SK-N-SH (cell line): ENCODE measurements at regions not wholly inside any gene's neighbourhood (a gene's known extent, or its start where the extent isn't known, plus 50 kb on each side); places are given as distances from the start of the nearest gene placed in this dataset.

Source experiments
- CTCF ChIP-seq: fragments of 200-600 bp; sonication (generic); IDR thresholded peaks from 2 replicates; pipeline ENCODE4 v1.6.1; 2017; ENCODE audit warnings: antibody characterized with exemption, mild to moderate bottlenecking, moderate library complexity
- EP300 ChIP-seq, 2 experiments: IDR thresholded peaks; 2 replicates each; pipeline versions ENCODE4 v1.4.0 to v1.6.1; 2012; ENCODE audit warnings: borderline replicate concordance in 1 of 2, low read depth in 1 of 2, low read length in 1 of 2
- FOXJ3 ChIP-seq: sonication (generic); formaldehyde crosslinking; IDR thresholded peaks from 2 replicates; pipeline ENCODE4 v1.5.1; 2020; ENCODE audit warnings: mild to moderate bottlenecking, missing genetic modification reagents
- GABPA ChIP-seq: IDR thresholded peaks from 2 replicates; pipeline ENCODE4 v1.4.0; 2012; ENCODE audit warnings: low read depth, mild to moderate bottlenecking
- MAX ChIP-seq: IDR thresholded peaks from 2 replicates; pipeline ENCODE4 v1.4.0; 2012; ENCODE audit warnings: low read depth
- POLR2AphosphoS5 ChIP-seq: IDR thresholded peaks from 2 replicates; pipeline ENCODE4 v1.6.1; 2012; ENCODE audit warnings: low read depth, low read length
- RCOR1 ChIP-seq: fragments of 150-350 bp; IDR thresholded peaks from 2 replicates; pipeline ENCODE4 v1.6.1; 2017; ENCODE audit warnings: antibody characterized with exemption, low read length
- REST ChIP-seq: IDR thresholded peaks from 2 replicates; pipeline ENCODE4 v1.6.1; 2012; ENCODE audit warnings: mild to moderate bottlenecking, low read depth, low read length, moderate library complexity
- SIN3A ChIP-seq: IDR thresholded peaks from 2 replicates; pipeline ENCODE4 v1.6.1; 2012; ENCODE audit warnings: low read depth, mild to moderate bottlenecking, low read length, moderate library complexity, borderline replicate concordance
- TAF1 ChIP-seq: IDR thresholded peaks from 2 replicates; pipeline ENCODE4 v1.6.1; 2012; ENCODE audit warnings: low read depth, mild to moderate bottlenecking, low read length, moderate library complexity, borderline replicate concordance
- USF1 ChIP-seq: IDR thresholded peaks from 2 replicates; pipeline ENCODE4 v1.4.0; 2012; ENCODE audit warnings: low read depth, borderline replicate concordance
- ZBTB33 ChIP-seq: IDR thresholded peaks from 2 replicates; pipeline ENCODE4 v1.4.0; 2012; ENCODE audit warnings: low read depth, borderline replicate concordance

- TF ChIP-seq REST = no peak
- no peak for TF ChIP-seq CTCF
- no peak for TF ChIP-seq TAF1
- TF ChIP-seq POLR2AphosphoS5 = no peak
- TF ChIP-seq ZBTB33 = no peak
- TF ChIP-seq USF1 = no peak
- TF ChIP-seq FOXJ3 (CRISPR knock-in tag) = no peak
- TF ChIP-seq MAX = no peak
- no peak for TF ChIP-seq GABPA
- no peak for TF ChIP-seq EP300 (IDR thresholded peaks at IDR 0.05; ENCODE audit: borderline replicate concordance in 1 of 2, low read depth in 1 of 2, low read length in 1 of 2)
- no peak for TF ChIP-seq SIN3A
- TF ChIP-seq RCOR1 = no peak
Measured at GRCh38 chr1:100795646-100795985, 76.1 kb downstream of the VCAM1 start.
